IMR-90 (cell line): ENCODE measurements at regions not wholly inside any gene's neighbourhood (a gene's known extent, or its start where the extent isn't known, plus 50 kb on each side); places are given as distances from the start of the nearest gene placed in this dataset.

ENCODE experiments used
- ATAC-seq: fragments of 200-7000 bp; cut with Tn5 transposase; 2 replicates; pipeline ENCODE4 v1.9.1; 2020; ENCODE audit warnings: low read depth, mild to moderate bottlenecking, moderate library complexity
- BruUV-seq: library from RNA; stranded (reverse); fragments of 400-500 nt; replicated peaks from 2 replicates; lab custom pipeline; 2021; lab: Mats Ljungman, UMichigan
- CTCF ChIA-PET: fragments of 300-600 bp; formaldehyde crosslinking; extraction: SDS; loops from one replicate; lab custom pipeline; 2021; ENCODE audit warnings: antibody characterized with exemption; lab: Yijun Ruan, JAX
- POLR2A ChIA-PET: fragments of 300-600 bp; sonication (Branson Sonifier 250); formaldehyde crosslinking; loops from one replicate; lab custom pipeline; 2022; ENCODE audit warnings: antibody characterized with exemption; ENCODE audit not compliant: unreplicated experiment; lab: Charles Lee
- DNase-seq: peaks from one replicate; pipeline ENCODE4 v3.0.0; 2013
- H2AFZ ChIP-seq: replicated peaks from 2 replicates; pipeline ENCODE3; 2013; ENCODE audit warnings: low read length, mild to moderate bottlenecking; ENCODE audit not compliant: poor library complexity
- H2AK5ac ChIP-seq: 2 replicates; pipeline ENCODE4 v1.6.1; 2013; ENCODE audit warnings: low read depth, low read length, inconsistent platforms
- H2AK9ac ChIP-seq: replicated peaks from 2 replicates; pipeline ENCODE3; 2013; ENCODE audit warnings: mild to moderate bottlenecking, low read depth, low read length, moderate library complexity; ENCODE audit not compliant: poor library complexity
- H2BK120ac ChIP-seq: 2 replicates; pipeline ENCODE4 v1.6.1; 2013; ENCODE audit warnings: low read depth, low read length, inconsistent platforms
- H2BK15ac ChIP-seq: 3 replicates; pipeline ENCODE4 v1.6.1; 2013; ENCODE audit warnings: low read depth, low read length, inconsistent platforms
- H2BK20ac ChIP-seq: 2 replicates; pipeline ENCODE4 v1.6.1; 2013; ENCODE audit warnings: low read depth, mild to moderate bottlenecking, inconsistent platforms, low read length, moderate library complexity
- H2BK5ac ChIP-seq: 2 replicates; pipeline ENCODE4 v1.6.1; 2013; ENCODE audit warnings: mild to moderate bottlenecking, low read depth, low read length, inconsistent platforms; ENCODE audit not compliant: poor library complexity, severe bottlenecking
- H3K14ac ChIP-seq: replicated peaks from 2 replicates; pipeline ENCODE4 v1.6.1; 2013; ENCODE audit warnings: low read depth, low read length, inconsistent platforms
- H3K18ac ChIP-seq: 2 replicates; pipeline ENCODE4 v1.6.1; 2013; ENCODE audit warnings: low read depth, low read length, control low read depth
- H3K23ac ChIP-seq: 2 replicates; pipeline ENCODE4 v1.6.1; 2013; ENCODE audit warnings: low read depth, low read length, inconsistent platforms
- H3K27ac ChIP-seq: 2 replicates; pipeline ENCODE4 v1.5.1; 2013; ENCODE audit warnings: mild to moderate bottlenecking, control low read depth, low read length; ENCODE audit not compliant: insufficient read depth
- H3K27me3 ChIP-seq: 2 replicates; pipeline ENCODE4 v1.6.1; 2013; ENCODE audit warnings: low read length; ENCODE audit not compliant: control insufficient read depth, insufficient read depth
- H3K36me3 ChIP-seq: 2 replicates; pipeline ENCODE4 v1.6.1; 2013; ENCODE audit warnings: low read length, mixed read lengths; ENCODE audit not compliant: control insufficient read depth, insufficient read depth
- H3K4ac ChIP-seq: 2 replicates; pipeline ENCODE4 v1.6.1; 2013; ENCODE audit warnings: low read depth, low read length, inconsistent platforms
- H3K4me1 ChIP-seq: 2 replicates; pipeline ENCODE4 v1.6.1; 2013; ENCODE audit warnings: low read length, mixed read lengths; ENCODE audit not compliant: control insufficient read depth, insufficient read depth
- H3K4me2 ChIP-seq: 2 replicates; pipeline ENCODE4 v1.6.1; 2013; ENCODE audit warnings: low read depth, mild to moderate bottlenecking, control low read depth, low read length, moderate library complexity
- H3K4me3 ChIP-seq: 2 replicates; pipeline ENCODE4 v1.5.1; 2013; ENCODE audit warnings: low read depth, mild to moderate bottlenecking, control low read depth, low read length, moderate library complexity; ENCODE audit not compliant: insufficient read depth
- H3K56ac ChIP-seq: 2 replicates; pipeline ENCODE4 v1.6.1; 2013; ENCODE audit warnings: low read length, inconsistent platforms; ENCODE audit not compliant: insufficient read depth; ENCODE audit errors: extremely low read depth
- H3K79me1 ChIP-seq, 2 experiments: 2 replicates each; pipeline ENCODE4 v1.6.1; 2013; ENCODE audit warnings: low read length in 2 of 2, inconsistent platforms in 1 of 2, low read depth in 1 of 2
- H3K9ac ChIP-seq: 2 replicates; pipeline ENCODE4 v1.6.1; 2013; ENCODE audit warnings: low read depth, low read length, control low read depth
- H3K9me1 ChIP-seq: 2 replicates; pipeline ENCODE4 v1.6.1; 2013; ENCODE audit warnings: low read length, inconsistent platforms; ENCODE audit not compliant: insufficient read depth
- H3K9me3 ChIP-seq: 2 replicates; pipeline ENCODE4 v1.6.1; 2013; ENCODE audit warnings: low read length; ENCODE audit not compliant: control insufficient read depth, insufficient read depth
- H4K20me1 ChIP-seq: 2 replicates; pipeline ENCODE4 v1.6.1; 2013; ENCODE audit warnings: low read length, inconsistent platforms; ENCODE audit not compliant: insufficient read depth
- H4K5ac ChIP-seq: 2 replicates; pipeline ENCODE4 v1.6.1; 2013; ENCODE audit warnings: mild to moderate bottlenecking, low read depth, low read length, control low read depth
- H4K8ac ChIP-seq, 2 experiments: 2 replicates each; pipeline ENCODE4 v1.6.1; 2013; ENCODE audit warnings: low read depth in 2 of 2, low read length in 2 of 2, control low read depth in 1 of 2, inconsistent platforms in 1 of 2
- H4K91ac ChIP-seq: 2 replicates; pipeline ENCODE4 v1.6.1; 2013; ENCODE audit warnings: low read depth, low read length, inconsistent platforms; ENCODE audit not compliant: insufficient read depth
- BHLHE40 ChIP-seq: fragments of 150-350 bp; IDR thresholded peaks from 2 replicates; pipeline ENCODE4 v1.6.1; 2016; ENCODE audit warnings: mild to moderate bottlenecking, low read depth, low read length
- CEBPB ChIP-seq: IDR thresholded peaks from 2 replicates; pipeline ENCODE4 v1.6.1; 2012; ENCODE audit warnings: low read depth, low read length, improper control_type of control experiment
- CHD1 ChIP-seq: IDR thresholded peaks from 2 replicates; pipeline ENCODE4 v1.6.1; 2012; ENCODE audit warnings: low read depth, low read length, improper control_type of control experiment
- CTCF ChIP-seq: conservative IDR thresholded peaks from 2 replicates; pipeline ENCODE4 v1.5.1; 2012; ENCODE audit warnings: mild to moderate bottlenecking, low read depth, low read length, improper control_type of control experiment
- ELK1 ChIP-seq: fragments of 150-350 bp; IDR thresholded peaks from 2 replicates; pipeline ENCODE4 v1.6.1; 2016; ENCODE audit warnings: low read depth, mild to moderate bottlenecking, low read length, moderate library complexity, borderline replicate concordance
- FOS ChIP-seq: fragments of 150-350 bp; IDR thresholded peaks from 2 replicates; pipeline ENCODE4 v1.6.1; 2016; ENCODE audit warnings: low read depth, low read length
- MAFK ChIP-seq: IDR thresholded peaks from 2 replicates; pipeline ENCODE4 v1.6.1; 2012; ENCODE audit warnings: low read depth, low read length, improper control_type of control experiment
- MAZ ChIP-seq: IDR thresholded peaks from 2 replicates; pipeline ENCODE4 v1.6.1; 2012; ENCODE audit warnings: low read depth, mild to moderate bottlenecking, low read length, improper control_type of control experiment, moderate library complexity, borderline replicate concordance
- MXI1 ChIP-seq: IDR thresholded peaks from 2 replicates; pipeline ENCODE4 v1.6.1; 2012; ENCODE audit warnings: low read depth, mild to moderate bottlenecking, low read length, moderate library complexity, borderline replicate concordance
- NFE2L2 ChIP-seq: fragments of 150-350 bp; IDR thresholded peaks from 2 replicates; pipeline ENCODE4 v1.6.1; 2016; ENCODE audit warnings: low read depth, mild to moderate bottlenecking, low read length
- POLR2A ChIP-seq: IDR thresholded peaks from 2 replicates; pipeline ENCODE4 v1.6.1; 2012; ENCODE audit warnings: mild to moderate bottlenecking, low read depth, low read length
- RAD21 ChIP-seq: IDR thresholded peaks from 2 replicates; pipeline ENCODE4 v1.6.1; 2012; ENCODE audit warnings: low read length, improper control_type of control experiment
- RCOR1 ChIP-seq: IDR thresholded peaks from 2 replicates; pipeline ENCODE4 v1.6.1; 2012; ENCODE audit warnings: mild to moderate bottlenecking, low read length, improper control_type of control experiment; ENCODE audit not compliant: insufficient replicate concordance
- RFX5 ChIP-seq: IDR thresholded peaks from 2 replicates; pipeline ENCODE4 v1.8.0; 2012; ENCODE audit warnings: low read depth, mild to moderate bottlenecking, low read length, moderate library complexity
- SMC3 ChIP-seq: fragments of 150-350 bp; IDR thresholded peaks from 2 replicates; pipeline ENCODE4 v1.6.1; 2016; ENCODE audit warnings: low read depth, mild to moderate bottlenecking, antibody characterized with exemption, low read length, moderate library complexity
- WGBS, 2 experiments: methylation state at CpG; one replicate each; pipeline versions ENCODE4 v1.1.5 to v1.1.7; 2013; ENCODE audit warnings: missing lambda C conversion rate in 2 of 2; ENCODE audit not compliant: insufficient read length in 1 of 2; ENCODE audit errors: extremely low coverage in 2 of 2; 5-methylcytosine and 5-hydroxymethylcytosine counted together
- dilution Hi-C: fragments of 300-500 bp; cut with HindIII; formaldehyde crosslinking; loops from one replicate; pipeline ENCODE4 v1.14.3; 2018; ENCODE audit warnings: low sequenced_read_pairs; ENCODE audit not compliant: unreplicated experiment
- in situ Hi-C: fragments of 300-500 bp; cut with MboI; formaldehyde crosslinking; loops from 3 replicates; pipeline ENCODE4 v1.14.3; 2019; ENCODE audit warnings: low sequenced_read_pairs, inconsistent platforms, mixed read lengths
- intact Hi-C: fragments of 100-400 bp; cut with micrococcal nuclease; formaldehyde crosslinking; loops from 2 replicates; pipeline ENCODE4 v1.10.0; 2022

- DNase-seq (no peak), ATAC-seq (no peak)
- Histone ChIP-seq H4K91ac (no peak overlapping the region; the same call in 1 of the 2 replicates), H3K18ac (no peak overlapping the region; the same call in 1 of the 2 replicates), H3K9me3 (no peaks in the 10 kb centered on the region), H3K9me1 (peaks cover 27% of the 10 kb centered on the region), H2BK120ac (peak overlapping the region; percentile 12; the same call in 1 of the 2 replicates), H3K27ac (no peak overlapping the region), H3K4me3 (no peak overlapping the region), H3K36me3 (no peaks in the 10 kb centered on the region), H4K20me1 (peaks cover 9% of the 10 kb centered on the region), H3K56ac (no peak overlapping the region), H3K14ac (no peak overlapping the region), H3K4me1 (peaks cover 13% of the 10 kb centered on the region), H3K79me1 (peaks cover 25 to 53% of the 10 kb centered on the region in 2 experiments), H2BK20ac (peak overlapping the region; percentile 29; the same call in 1 of the 2 replicates), H4K8ac (no peak overlapping the region), H3K9ac (no peak overlapping the region), H2BK5ac (no peak overlapping the region), H3K4me2 (no peak overlapping the region), H2BK15ac (0 out of 3 replicates have a peak overlapping the region, but pooled peaks have one; percentile 7), H4K5ac (no peak overlapping the region), H2AK9ac (no peak overlapping the region), H2AK5ac (peak overlapping the region; percentile 49), H2AFZ (no peak overlapping the region), H3K23ac (no peak overlapping the region), H3K27me3 (no peaks in the 10 kb centered on the region), H3K4ac (peak overlapping the region; percentile 42)
- ChIA-PET POLR2A (no interaction called here), CTCF (no interaction called here)
- intact Hi-C loops (no loop called here), in situ Hi-C loops (no loop called here), dilution Hi-C loops (no loop called here)
- BruUV-seq, result no TSS peak
- WGBS, 2 experiments, result 62% methylated on average over 7 of the region's 21 CpGs; no CpG with 5 or more reads in 1 of the 2 experiments
- TF ChIP-seq CEBPB (no peak), NFE2L2 (no peak), MAFK (no peak), SMC3 (no peak), CTCF (no peak), RAD21 (no peak), BHLHE40 (no peak), RCOR1 (no peak), MXI1 (no peak), ELK1 (no peak), POLR2A (no peak), CHD1 (no peak), MAZ (no peak), RFX5 (no peak), FOS (no peak)
These were observed 347.2 kb downstream of the SOX9 start for GRCh38 chr17:72467841-72468653.
